Heart left ventricle (tissue), 13 donors: ENCODE measurements at regions not wholly inside any gene's neighbourhood (a gene's known extent, or its start where the extent isn't known, plus 50 kb on each side); places are given as distances from the start of the nearest gene placed in this dataset.

ENCODE experiments used
- CTCF ChIP-seq, 12 donors: fragments of 200-600 bp; sonication (generic) in 4 of 12; IDR thresholded peaks; one replicate each; pipeline versions ENCODE4 v1.5.0 to v1.8.0; 2018 to 2022; ENCODE audit warnings: antibody characterized with exemption in 12 of 12, mild to moderate bottlenecking in 5 of 12
- POLR2A ChIP-seq, 2 donors: fragments of 450-650 bp; IDR thresholded peaks; one replicate each; pipeline ENCODE4 v1.6.1; 2017; ENCODE audit warnings: antibody characterized with exemption in 2 of 2, mild to moderate bottlenecking in 2 of 2, moderate library complexity in 2 of 2
- donor health status: ischemic (EF 13 %, LVEDD 7.1; RV severe dilation, severe dysfunction).
- donor health status: DM: no; HTN: yes; CAD: no.
- donor health status: DM: no; HTN: no; CAD: no.
- donor health status: ischemic (EF 25% LVEDD 6.9; RV normal size, moderate dysfunction).
- donor health status: ischemic (EF 25% LVEDD 5.7; RV mildly dilated, moderate dysfunction).
- donor health status: ischemic (EF 35%, LVEDD 5.7; RV mildly dilated, moderate dysfunction).
- donor health status: nonischemic (EF 11% LVEDD 7.7; RV severe dilation, severe dysfunction).
- donor health status: DM: yes; HTN: yes; CAD: no.
- donor health status: PGD.
- donor health status: ischemic (EF 29% LVEDD 5.4; RV normal size, mild dysfunction).
- donor health status: nonischemic (EF 23%, LVEDD 6.1; RV moderate dilation, normal function).

- TF ChIP-seq POLR2A (IDR thresholded peaks at IDR 0.05) (no peak), CTCF (IDR thresholded peaks at IDR 0.05) (no peak)
Observed at GRCh38 chr4:66091786-66092185, 421.5 kb upstream of the EPHA5 start.
